BJ (cell line): ENCODE measurements at regions not wholly inside any gene's neighbourhood (a gene's known extent, or its start where the extent isn't known, plus 50 kb on each side); places are given as distances from the start of the nearest gene placed in this dataset.

Experiments used
- CTCF ChIA-PET: fragments of 350-600 bp; formaldehyde crosslinking; extraction: SDS; loops from one replicate; lab custom pipeline; 2021; ENCODE audit warnings: antibody characterized with exemption, inconsistent platforms; lab: Yijun Ruan, JAX
- POLR2A ChIA-PET: fragments of 300-600 bp; sonication (Branson Sonifier 250); formaldehyde crosslinking; extraction: SDS; loops from one replicate; lab custom pipeline; 2021; ENCODE audit warnings: antibody characterized with exemption; lab: Charles Lee
- DNase-seq: peaks from one replicate; pipeline ENCODE4 v3.0.0-alpha.2; 2011; ENCODE audit warnings: low read depth
- H3K27me3 ChIP-seq: 2 replicates; pipeline ENCODE4 v1.6.0; 2011; ENCODE audit warnings: low read length; ENCODE audit not compliant: control insufficient read depth, insufficient read depth
- H3K36me3 ChIP-seq: 2 replicates; pipeline ENCODE4 v1.5.1; 2011; ENCODE audit warnings: low read length; ENCODE audit not compliant: control insufficient read depth, insufficient read depth
- H3K4me3 ChIP-seq: 2 replicates; pipeline ENCODE4 v1.5.1; 2011; ENCODE audit warnings: low read depth, mild to moderate bottlenecking, control low read depth, low read length
- TF ChIP-seq, protein P1 (sequence below): IDR thresholded peaks from 2 replicates; pipeline ENCODE4 v1.5.1; 2011; ENCODE audit warnings: low read depth, mild to moderate bottlenecking, control low read depth, inconsistent platforms, low read length, moderate library complexity; ENCODE audit not compliant: insufficient read depth

DNA sequence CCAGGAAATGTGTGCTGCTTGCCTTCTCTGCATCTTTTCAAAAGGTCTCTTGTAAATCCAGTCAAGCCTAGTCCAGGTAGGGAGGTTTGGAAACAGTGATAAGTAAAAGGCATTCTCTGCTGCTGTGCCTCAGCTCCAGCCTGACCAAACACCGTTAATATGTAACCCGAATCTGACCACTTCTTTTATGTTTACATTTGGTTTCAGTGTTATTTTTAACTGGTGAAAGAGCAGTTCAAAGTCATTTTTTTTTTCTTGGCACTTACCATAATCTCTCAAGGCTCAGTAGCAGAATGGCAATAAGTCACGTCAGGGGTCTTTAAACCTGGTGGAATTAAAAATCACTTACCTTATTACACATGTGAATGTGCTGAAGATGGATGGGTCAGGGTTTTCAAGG, 216.8 kb downstream of the PTEN start:
- no peak overlapping the region for H3K4me3 ChIP-seq
- DNase-seq, result no peak
- TF ChIP-seq, protein P1, sequence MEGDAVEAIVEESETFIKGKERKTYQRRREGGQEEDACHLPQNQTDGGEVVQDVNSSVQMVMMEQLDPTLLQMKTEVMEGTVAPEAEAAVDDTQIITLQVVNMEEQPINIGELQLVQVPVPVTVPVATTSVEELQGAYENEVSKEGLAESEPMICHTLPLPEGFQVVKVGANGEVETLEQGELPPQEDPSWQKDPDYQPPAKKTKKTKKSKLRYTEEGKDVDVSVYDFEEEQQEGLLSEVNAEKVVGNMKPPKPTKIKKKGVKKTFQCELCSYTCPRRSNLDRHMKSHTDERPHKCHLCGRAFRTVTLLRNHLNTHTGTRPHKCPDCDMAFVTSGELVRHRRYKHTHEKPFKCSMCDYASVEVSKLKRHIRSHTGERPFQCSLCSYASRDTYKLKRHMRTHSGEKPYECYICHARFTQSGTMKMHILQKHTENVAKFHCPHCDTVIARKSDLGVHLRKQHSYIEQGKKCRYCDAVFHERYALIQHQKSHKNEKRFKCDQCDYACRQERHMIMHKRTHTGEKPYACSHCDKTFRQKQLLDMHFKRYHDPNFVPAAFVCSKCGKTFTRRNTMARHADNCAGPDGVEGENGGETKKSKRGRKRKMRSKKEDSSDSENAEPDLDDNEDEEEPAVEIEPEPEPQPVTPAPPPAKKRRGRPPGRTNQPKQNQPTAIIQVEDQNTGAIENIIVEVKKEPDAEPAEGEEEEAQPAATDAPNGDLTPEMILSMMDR, result no peak
- no peaks in the 10 kb centered on the region for H3K36me3 ChIP-seq
- no peaks in the 10 kb centered on the region for H3K27me3 ChIP-seq
- ChIA-PET CTCF (interaction anchor here (0.7 to 2.0 kb wide), 2 partner anchors 13 to 423 kb away, joined by 3 to 4 read pairs; no protein-coding TSS in a partner anchor), POLR2A (no interaction called here)

DNA sequence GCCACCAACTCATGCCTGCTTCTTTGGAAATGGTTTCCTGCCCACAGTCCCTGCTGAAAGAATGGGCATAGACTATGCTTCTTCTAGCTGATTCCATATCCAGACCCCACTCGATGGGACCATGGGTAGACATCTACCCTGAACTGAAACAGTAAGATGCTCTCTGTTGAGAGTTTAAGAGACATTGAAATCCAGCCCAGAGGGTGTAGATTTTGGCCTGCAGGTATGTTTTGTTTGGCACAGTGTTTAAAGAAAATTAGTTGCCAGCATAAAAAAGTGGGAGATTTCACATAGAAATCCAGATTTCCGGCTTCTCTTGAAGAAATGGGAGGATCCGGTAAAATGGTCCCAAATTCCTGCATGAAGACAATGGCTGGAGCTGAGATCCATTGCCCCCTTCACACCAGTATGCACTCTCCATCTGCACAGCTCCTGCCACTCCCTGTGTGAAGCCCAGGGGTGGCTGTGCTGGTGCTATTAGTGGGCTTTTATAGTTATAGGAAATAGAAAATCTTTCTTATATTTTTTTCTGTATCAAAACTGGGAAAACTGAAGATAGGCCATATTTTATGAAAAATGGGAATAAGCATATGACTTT, 218.1 kb downstream of the PTEN start:
- no peaks in the 10 kb centered on the region for H3K36me3 ChIP-seq
- POLR2A ChIA-PET, result no interaction called here
- no peaks in the 10 kb centered on the region for H3K27me3 ChIP-seq
- CTCF ChIA-PET, result interaction anchor here (2.0 kb wide), 1 partner anchor 12 kb away, joined by 4 read pairs; no protein-coding TSS in a partner anchor
- no peak for DNase-seq
- TF ChIP-seq, protein P1, result no peak
- H3K4me3 ChIP-seq, result no peak overlapping the region

DNA sequence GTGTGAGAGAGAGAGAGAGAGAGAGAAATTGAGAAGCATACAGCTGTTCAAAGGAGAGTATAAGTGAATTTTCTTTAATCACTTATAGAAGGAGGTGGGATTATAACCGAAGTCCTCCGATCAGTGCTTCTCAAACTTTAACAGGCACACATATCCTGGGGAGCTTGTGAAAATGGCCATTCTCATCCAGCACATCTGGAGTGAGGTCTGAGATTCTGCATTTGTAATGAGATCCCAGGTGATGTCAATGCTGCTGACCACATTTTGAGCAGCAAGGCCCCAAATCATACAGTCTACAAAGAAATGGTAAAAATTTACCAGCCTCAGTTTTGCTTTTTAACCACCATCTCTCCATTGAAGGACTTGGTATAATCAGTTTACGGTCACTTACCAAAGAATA, 219.0 kb downstream of the PTEN start:
- no peak for DNase-seq
- TF ChIP-seq, protein P1, result no peak
- no peaks in the 10 kb centered on the region for H3K36me3 ChIP-seq
- POLR2A ChIA-PET, result no interaction called here
- H3K4me3 ChIP-seq, result no peak overlapping the region
- no peaks in the 10 kb centered on the region for H3K27me3 ChIP-seq
- CTCF ChIA-PET, result interaction anchor here (0.6 kb wide), 1 partner anchor 41 kb away, joined by 4 read pairs; no protein-coding TSS in a partner anchor

DNA sequence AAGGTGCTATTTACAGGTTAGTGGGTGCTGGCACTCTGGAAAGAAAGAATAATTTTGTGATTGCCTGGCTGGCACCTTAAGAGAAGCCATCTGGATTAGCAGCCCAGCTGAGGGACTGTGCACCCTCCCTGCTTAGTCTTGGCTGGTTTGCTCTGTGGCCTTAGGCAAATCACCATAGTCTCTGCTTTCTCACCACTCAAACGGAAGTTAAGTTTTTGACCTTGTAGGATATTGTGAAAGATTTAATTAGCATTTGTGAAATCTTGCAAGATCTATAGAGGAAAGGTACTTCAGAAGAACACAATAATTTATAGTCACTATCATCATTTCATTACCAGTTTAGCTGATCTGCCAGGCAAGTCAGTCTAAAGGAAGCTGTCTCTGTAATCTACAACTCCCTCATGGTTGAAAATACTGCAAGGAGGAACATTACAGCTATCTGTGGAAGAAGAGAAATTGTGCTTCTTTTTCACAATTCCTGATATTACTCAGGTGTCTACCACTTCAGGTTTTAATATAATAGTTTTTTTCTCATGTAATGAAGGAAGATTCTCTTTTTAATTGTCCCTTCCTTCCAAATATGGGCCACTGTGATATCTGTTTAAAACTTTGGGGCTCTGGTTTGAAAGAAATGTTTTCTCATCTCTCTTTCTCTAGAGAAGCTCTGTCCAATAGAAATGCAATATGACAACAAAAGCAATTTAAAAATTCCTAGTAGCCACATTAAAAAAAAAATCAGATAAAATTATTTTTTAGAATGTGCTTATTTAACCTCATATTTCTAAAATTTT, 219.6 kb downstream of the PTEN start:
- Histone ChIP-seq H3K36me3 (no peaks in the 10 kb centered on the region), H3K27me3 (no peaks in the 10 kb centered on the region), H3K4me3 (no peak overlapping the region)
- ChIA-PET CTCF (no interaction called here), POLR2A (interaction anchor here (0.6 kb wide), 1 partner anchor 20 kb away, joined by 4 read pairs; no protein-coding TSS in a partner anchor)
- TF ChIP-seq, protein P1, result no peak
- DNase-seq, result no peak

DNA sequence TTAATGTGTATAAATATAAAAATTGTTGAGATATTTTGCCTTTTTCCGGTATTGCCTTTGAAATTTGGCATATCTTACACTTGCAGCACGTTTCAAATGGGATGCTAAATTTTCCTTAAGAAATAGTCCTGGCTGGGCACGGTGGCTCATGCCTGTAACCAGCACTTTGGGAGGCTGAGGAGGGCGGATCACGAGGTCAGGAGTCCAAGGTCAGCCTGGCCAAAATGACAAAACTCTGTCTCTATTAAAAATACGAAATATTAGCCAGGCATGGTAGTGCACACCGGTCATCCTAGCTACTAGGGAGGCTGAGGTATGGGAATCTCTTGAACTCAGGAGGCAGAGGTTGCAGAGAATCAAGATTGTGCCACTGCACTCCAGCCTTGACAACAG, 220.2 kb downstream of the PTEN start:
- TF ChIP-seq, protein P1, result no peak
- H3K27me3 ChIP-seq, result no peaks in the 10 kb centered on the region
- no peaks in the 10 kb centered on the region for H3K36me3 ChIP-seq
- H3K4me3 ChIP-seq, result no peak overlapping the region
- CTCF ChIA-PET, result no interaction called here
- no peak for DNase-seq
- POLR2A ChIA-PET, result interaction anchor here (0.6 kb wide), 1 partner anchor 20 kb away, joined by 4 read pairs; no protein-coding TSS in a partner anchor
